Loucy (cell line): ENCODE measurements at regions not wholly inside any gene's neighbourhood (a gene's known extent, or its start where the extent isn't known, plus 50 kb on each side); places are given as distances from the start of the nearest gene placed in this dataset.

Source experiments
- EZH2phosphoT487 ChIP-seq: fragments of 200-600 bp; IDR thresholded peaks from 2 replicates; pipeline ENCODE4 v1.6.1; 2018; ENCODE audit warnings: antibody characterized with exemption, mild to moderate bottlenecking, moderate library complexity, borderline replicate concordance
- TF ChIP-seq, protein P1 (sequence below): fragments of 200-600 bp; sonication (generic); conservative IDR thresholded peaks from 2 replicates; pipeline ENCODE4 v1.5.1; 2014; ENCODE audit warnings: mild to moderate bottlenecking, antibody characterized with exemption, low read length

- TF ChIP-seq, protein P1, sequence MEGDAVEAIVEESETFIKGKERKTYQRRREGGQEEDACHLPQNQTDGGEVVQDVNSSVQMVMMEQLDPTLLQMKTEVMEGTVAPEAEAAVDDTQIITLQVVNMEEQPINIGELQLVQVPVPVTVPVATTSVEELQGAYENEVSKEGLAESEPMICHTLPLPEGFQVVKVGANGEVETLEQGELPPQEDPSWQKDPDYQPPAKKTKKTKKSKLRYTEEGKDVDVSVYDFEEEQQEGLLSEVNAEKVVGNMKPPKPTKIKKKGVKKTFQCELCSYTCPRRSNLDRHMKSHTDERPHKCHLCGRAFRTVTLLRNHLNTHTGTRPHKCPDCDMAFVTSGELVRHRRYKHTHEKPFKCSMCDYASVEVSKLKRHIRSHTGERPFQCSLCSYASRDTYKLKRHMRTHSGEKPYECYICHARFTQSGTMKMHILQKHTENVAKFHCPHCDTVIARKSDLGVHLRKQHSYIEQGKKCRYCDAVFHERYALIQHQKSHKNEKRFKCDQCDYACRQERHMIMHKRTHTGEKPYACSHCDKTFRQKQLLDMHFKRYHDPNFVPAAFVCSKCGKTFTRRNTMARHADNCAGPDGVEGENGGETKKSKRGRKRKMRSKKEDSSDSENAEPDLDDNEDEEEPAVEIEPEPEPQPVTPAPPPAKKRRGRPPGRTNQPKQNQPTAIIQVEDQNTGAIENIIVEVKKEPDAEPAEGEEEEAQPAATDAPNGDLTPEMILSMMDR: no peak
- no peak for TF ChIP-seq EZH2phosphoT487
These were observed 121.7 kb downstream of the TUSC1 start for GRCh38 chr9:25556540-25556939.
